WTC11 (cell line): ENCODE measurements at regions not wholly inside any gene's neighbourhood (a gene's known extent, or its start where the extent isn't known, plus 50 kb on each side); places are given as distances from the start of the nearest gene placed in this dataset.

ENCODE experiments used
- ATAC-seq: fragments of 200-7000 bp; cut with Tn5 transposase; 2 replicates; pipeline ENCODE4 v1.10.0; 2021; ENCODE audit warnings: mild to moderate bottlenecking, moderate library complexity
- CTCF ChIA-PET: fragments of 300-600 bp; sonication (Branson Sonifier 250); formaldehyde crosslinking; loops from one replicate; lab custom pipeline; 2021; ENCODE audit warnings: antibody characterized with exemption; lab: Charles Lee
- POLR2A ChIA-PET: fragments of 350-600 bp; sonication (Branson Sonifier 250); formaldehyde crosslinking; loops from one replicate; lab custom pipeline; 2021; ENCODE audit warnings: antibody characterized with exemption; lab: Charles Lee
- DNase-seq: peaks from one replicate; pipeline ENCODE4 v3.0.0; 2021; ENCODE audit warnings: low spot score
- H3K27ac Mint-ChIP-seq: 2 replicates; pipeline ENCODE4 v1.8.0; 2021; ENCODE audit warnings: mixed read lengths
- H3K27me3 Mint-ChIP-seq: 2 replicates; pipeline ENCODE4 v1.8.0; 2021; ENCODE audit warnings: low read depth, mild to moderate bottlenecking, moderate library complexity, mixed read lengths
- H3K36me3 Mint-ChIP-seq: 2 replicates; pipeline ENCODE4 v1.8.0; 2021; ENCODE audit warnings: mixed read lengths
- H3K4me1 Mint-ChIP-seq: 2 replicates; pipeline ENCODE4 v1.8.0; 2022; ENCODE audit warnings: mixed read lengths
- H3K4me3 Mint-ChIP-seq: 2 replicates; pipeline ENCODE4 v1.8.0; 2021; ENCODE audit warnings: mild to moderate bottlenecking, moderate library complexity, mixed read lengths
- H3K9me3 Mint-ChIP-seq: 2 replicates; pipeline ENCODE4 v1.8.0; 2021; ENCODE audit warnings: mixed read lengths
- ESRRA ChIP-seq: sonication (generic); formaldehyde crosslinking; IDR thresholded peaks from 2 replicates; pipeline ENCODE4 v1.8.1; 2022; ENCODE audit warnings: mild to moderate bottlenecking, missing genetic modification reagents, borderline replicate concordance
- GRHL2 ChIP-seq: fragments of 250-450 bp; sonication (Bioruptor Pico); IDR thresholded peaks from 2 replicates; pipeline ENCODE4 v1.8.0; 2022; ENCODE audit warnings: mild to moderate bottlenecking, moderate library complexity; ENCODE audit not compliant: insufficient replicate concordance, severe bottlenecking
- JAZF1 ChIP-seq: fragments of 250-450 bp; sonication (Bioruptor Pico); IDR thresholded peaks from 2 replicates; pipeline ENCODE4 v1.9.0; 2021; ENCODE audit warnings: moderate library complexity, mild to moderate bottlenecking, inconsistent platforms
- KAT7 ChIP-seq: sonication (generic); formaldehyde crosslinking; IDR thresholded peaks from 2 replicates; pipeline ENCODE4 v1.8.1; 2023; ENCODE audit warnings: missing genetic modification reagents, mild to moderate bottlenecking, borderline replicate concordance
- MXD4 ChIP-seq: fragments of 250-450 bp; sonication (Bioruptor Pico); IDR thresholded peaks from 2 replicates; pipeline ENCODE4 v1.8.0; 2021; ENCODE audit warnings: mild to moderate bottlenecking, moderate library complexity, borderline replicate concordance
- NFATC4 ChIP-seq: fragments of 250-450 bp; sonication (Bioruptor Pico); IDR thresholded peaks from 2 replicates; pipeline ENCODE4 v1.9.0; 2021; ENCODE audit warnings: mild to moderate bottlenecking
- NFE2L1 ChIP-seq: sonication (generic); formaldehyde crosslinking; IDR thresholded peaks from 2 replicates; pipeline ENCODE4 v1.8.1; 2023; ENCODE audit warnings: missing genetic modification reagents
- NR1H2 ChIP-seq: sonication (generic); formaldehyde crosslinking; IDR thresholded peaks from 2 replicates; pipeline ENCODE4 v1.9.0; 2021; ENCODE audit warnings: mild to moderate bottlenecking, moderate library complexity, missing genetic modification reagents
- NR3C1 ChIP-seq: sonication (generic); formaldehyde crosslinking; conservative IDR thresholded peaks from 2 replicates; pipeline ENCODE4 v1.8.1; 2023; ENCODE audit warnings: low read depth, mild to moderate bottlenecking, missing genetic modification reagents
- RELA ChIP-seq: sonication (generic); formaldehyde crosslinking; IDR thresholded peaks from 2 replicates; pipeline ENCODE4 v1.8.1; 2022; ENCODE audit warnings: missing genetic modification reagents, mild to moderate bottlenecking, borderline replicate concordance
- RORB ChIP-seq: fragments of 250-450 bp; sonication (Bioruptor Pico); IDR thresholded peaks from 2 replicates; pipeline ENCODE4 v1.9.0; 2021; ENCODE audit warnings: mild to moderate bottlenecking
- SMAD3 ChIP-seq: sonication (generic); formaldehyde crosslinking; IDR thresholded peaks from 2 replicates; pipeline ENCODE4 v1.8.0; 2022; ENCODE audit warnings: missing genetic modification reagents, mild to moderate bottlenecking, borderline replicate concordance
- SMAD4 ChIP-seq: sonication (generic); formaldehyde crosslinking; IDR thresholded peaks from 2 replicates; pipeline ENCODE4 v1.8.0; 2022; ENCODE audit warnings: mild to moderate bottlenecking, missing genetic modification reagents
- SP1 ChIP-seq: sonication (generic); formaldehyde crosslinking; conservative IDR thresholded peaks from 2 replicates; pipeline ENCODE4 v1.8.1; 2022; ENCODE audit warnings: missing genetic modification reagents
- TCF7 ChIP-seq: sonication (generic); formaldehyde crosslinking; IDR thresholded peaks from 2 replicates; pipeline ENCODE4 v1.8.0; 2022; ENCODE audit warnings: mild to moderate bottlenecking, low read depth, missing genetic modification reagents, moderate library complexity
- TP53 ChIP-seq: sonication (generic); formaldehyde crosslinking; IDR thresholded peaks from 2 replicates; pipeline ENCODE4 v1.8.1; 2023; ENCODE audit warnings: mild to moderate bottlenecking, missing genetic modification reagents
- ZNF232 ChIP-seq: sonication (generic); formaldehyde crosslinking; IDR thresholded peaks from 2 replicates; pipeline ENCODE4 v1.8.0; 2022; ENCODE audit warnings: mild to moderate bottlenecking, missing genetic modification reagents
- TF ChIP-seq, protein P1 (sequence below): sonication (generic); formaldehyde crosslinking; IDR thresholded peaks from 2 replicates; pipeline ENCODE4 v1.8.1; 2023; ENCODE audit warnings: mild to moderate bottlenecking, missing genetic modification reagents, borderline replicate concordance
- TF ChIP-seq, protein P2 (sequence below): sonication (generic); formaldehyde crosslinking; IDR thresholded peaks from 2 replicates; pipeline ENCODE4 v1.8.1; 2022; ENCODE audit warnings: mild to moderate bottlenecking, moderate library complexity, missing genetic modification reagents
- TF ChIP-seq, protein P3 (sequence below): sonication (generic); formaldehyde crosslinking; IDR thresholded peaks from 2 replicates; pipeline ENCODE4 v1.8.0; 2022; ENCODE audit warnings: mild to moderate bottlenecking, missing genetic modification reagents
- TF ChIP-seq, protein P4 (sequence below): fragments of 200-600 bp; IDR thresholded peaks from 2 replicates; pipeline ENCODE4 v1.8.0; 2022; ENCODE audit warnings: antibody characterized with exemption
- TF ChIP-seq, protein P5 (sequence below): fragments of 250-450 bp; sonication (Bioruptor Pico); IDR thresholded peaks from 2 replicates; pipeline ENCODE4 v1.9.0; 2021; ENCODE audit warnings: moderate library complexity, mild to moderate bottlenecking, inconsistent platforms, borderline replicate concordance
- TF ChIP-seq, protein P6 (sequence below): sonication (generic); formaldehyde crosslinking; IDR thresholded peaks from 2 replicates; pipeline ENCODE4 v1.8.1; 2022; ENCODE audit warnings: mild to moderate bottlenecking, missing genetic modification reagents, moderate library complexity, borderline replicate concordance
- TF ChIP-seq, protein P7 (sequence below): fragments of 250-450 bp; sonication (Bioruptor Pico); IDR thresholded peaks from 2 replicates; pipeline ENCODE4 v1.8.0; 2021; ENCODE audit warnings: mild to moderate bottlenecking

DNA sequence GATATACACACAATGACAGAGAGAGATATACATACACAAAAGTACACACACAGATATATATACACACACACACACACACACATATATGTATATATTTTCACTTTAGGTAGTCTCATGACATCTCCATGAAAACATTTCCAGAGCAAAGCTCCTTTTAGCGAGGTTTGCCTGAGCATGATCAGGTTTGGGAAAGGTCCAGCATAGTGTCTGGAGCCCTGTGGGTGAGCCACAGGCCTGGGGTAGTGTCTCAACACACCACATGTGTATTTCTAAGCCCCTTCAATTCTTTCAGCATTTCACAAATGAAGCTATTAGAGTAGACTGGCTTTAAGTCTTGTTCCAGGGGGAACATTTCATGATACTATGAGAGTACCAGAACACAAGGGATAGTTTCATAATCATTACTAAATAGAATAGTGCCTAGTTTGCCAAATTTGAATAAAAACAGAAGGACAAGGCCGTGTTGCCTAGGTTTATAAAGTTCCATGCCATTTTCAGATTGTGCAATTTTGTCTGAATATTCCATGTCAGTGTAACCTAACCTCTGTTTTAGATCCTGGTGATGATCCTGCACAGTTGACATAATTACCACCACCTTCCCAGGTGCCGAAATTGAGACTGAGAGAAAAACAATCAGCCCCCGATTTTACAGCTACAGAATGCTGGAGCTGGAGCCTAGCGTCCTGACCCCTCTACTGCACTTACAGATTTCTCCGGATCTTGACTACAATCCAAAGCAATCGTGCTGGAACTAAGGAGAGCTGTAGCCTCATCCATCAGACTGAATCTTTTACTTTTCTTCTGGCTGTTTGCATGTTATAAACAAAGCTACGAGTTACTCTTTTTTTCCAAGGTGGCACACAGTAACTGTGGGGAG lies 332.7 kb downstream of the CYRIA start:
- ATAC-seq, result no peak
- H3K36me3 Mint-ChIP-seq, result no peaks in the 10 kb centered on the region
- peaks cover 12% of the 10 kb centered on the region for H3K27me3 Mint-ChIP-seq
- CTCF ChIA-PET, result interaction anchor here (0.6 to 0.9 kb wide), 3 partner anchors 12 to 298 kb away, joined by 3 to 4 read pairs (median 3); no protein-coding TSS in a partner anchor
- H3K4me1 Mint-ChIP-seq, result peaks cover 46% of the 10 kb centered on the region
- H3K27ac Mint-ChIP-seq, result no peak overlapping the region
- H3K4me3 Mint-ChIP-seq, result no peak overlapping the region
- TF ChIP-seq, protein P1, sequence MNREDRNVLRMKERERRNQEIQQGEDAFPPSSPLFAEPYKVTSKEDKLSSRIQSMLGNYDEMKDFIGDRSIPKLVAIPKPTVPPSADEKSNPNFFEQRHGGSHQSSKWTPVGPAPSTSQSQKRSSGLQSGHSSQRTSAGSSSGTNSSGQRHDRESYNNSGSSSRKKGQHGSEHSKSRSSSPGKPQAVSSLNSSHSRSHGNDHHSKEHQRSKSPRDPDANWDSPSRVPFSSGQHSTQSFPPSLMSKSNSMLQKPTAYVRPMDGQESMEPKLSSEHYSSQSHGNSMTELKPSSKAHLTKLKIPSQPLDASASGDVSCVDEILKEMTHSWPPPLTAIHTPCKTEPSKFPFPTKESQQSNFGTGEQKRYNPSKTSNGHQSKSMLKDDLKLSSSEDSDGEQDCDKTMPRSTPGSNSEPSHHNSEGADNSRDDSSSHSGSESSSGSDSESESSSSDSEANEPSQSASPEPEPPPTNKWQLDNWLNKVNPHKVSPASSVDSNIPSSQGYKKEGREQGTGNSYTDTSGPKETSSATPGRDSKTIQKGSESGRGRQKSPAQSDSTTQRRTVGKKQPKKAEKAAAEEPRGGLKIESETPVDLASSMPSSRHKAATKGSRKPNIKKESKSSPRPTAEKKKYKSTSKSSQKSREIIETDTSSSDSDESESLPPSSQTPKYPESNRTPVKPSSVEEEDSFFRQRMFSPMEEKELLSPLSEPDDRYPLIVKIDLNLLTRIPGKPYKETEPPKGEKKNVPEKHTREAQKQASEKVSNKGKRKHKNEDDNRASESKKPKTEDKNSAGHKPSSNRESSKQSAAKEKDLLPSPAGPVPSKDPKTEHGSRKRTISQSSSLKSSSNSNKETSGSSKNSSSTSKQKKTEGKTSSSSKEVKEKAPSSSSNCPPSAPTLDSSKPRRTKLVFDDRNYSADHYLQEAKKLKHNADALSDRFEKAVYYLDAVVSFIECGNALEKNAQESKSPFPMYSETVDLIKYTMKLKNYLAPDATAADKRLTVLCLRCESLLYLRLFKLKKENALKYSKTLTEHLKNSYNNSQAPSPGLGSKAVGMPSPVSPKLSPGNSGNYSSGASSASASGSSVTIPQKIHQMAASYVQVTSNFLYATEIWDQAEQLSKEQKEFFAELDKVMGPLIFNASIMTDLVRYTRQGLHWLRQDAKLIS (CRISPR knock-in tag), result no peak
- TF ChIP-seq ESRRA (CRISPR knock-in tag) (no peak), SMAD3 (CRISPR knock-in tag) (no peak), SP1 (CRISPR knock-in tag) (no peak), NFE2L1 (CRISPR knock-in tag) (no peak), GRHL2 (CRISPR knock-in tag) (no peak), RELA (no peak), NR1H2 (CRISPR knock-in tag) (no peak)
- TF ChIP-seq, protein P2, sequence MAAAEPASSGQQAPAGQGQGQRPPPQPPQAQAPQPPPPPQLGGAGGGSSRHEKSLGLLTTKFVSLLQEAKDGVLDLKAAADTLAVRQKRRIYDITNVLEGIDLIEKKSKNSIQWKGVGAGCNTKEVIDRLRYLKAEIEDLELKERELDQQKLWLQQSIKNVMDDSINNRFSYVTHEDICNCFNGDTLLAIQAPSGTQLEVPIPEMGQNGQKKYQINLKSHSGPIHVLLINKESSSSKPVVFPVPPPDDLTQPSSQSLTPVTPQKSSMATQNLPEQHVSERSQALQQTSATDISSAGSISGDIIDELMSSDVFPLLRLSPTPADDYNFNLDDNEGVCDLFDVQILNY (CRISPR knock-in tag), result no peak
- TF ChIP-seq, protein P3, sequence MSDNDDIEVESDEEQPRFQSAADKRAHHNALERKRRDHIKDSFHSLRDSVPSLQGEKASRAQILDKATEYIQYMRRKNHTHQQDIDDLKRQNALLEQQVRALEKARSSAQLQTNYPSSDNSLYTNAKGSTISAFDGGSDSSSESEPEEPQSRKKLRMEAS, result no peak
- TF ChIP-seq, all 79 proteins: peak for 0
- DNase-seq, result no peak
- H3K9me3 Mint-ChIP-seq, result no peaks in the 10 kb centered on the region
- POLR2A ChIA-PET, result no interaction called here

DNA sequence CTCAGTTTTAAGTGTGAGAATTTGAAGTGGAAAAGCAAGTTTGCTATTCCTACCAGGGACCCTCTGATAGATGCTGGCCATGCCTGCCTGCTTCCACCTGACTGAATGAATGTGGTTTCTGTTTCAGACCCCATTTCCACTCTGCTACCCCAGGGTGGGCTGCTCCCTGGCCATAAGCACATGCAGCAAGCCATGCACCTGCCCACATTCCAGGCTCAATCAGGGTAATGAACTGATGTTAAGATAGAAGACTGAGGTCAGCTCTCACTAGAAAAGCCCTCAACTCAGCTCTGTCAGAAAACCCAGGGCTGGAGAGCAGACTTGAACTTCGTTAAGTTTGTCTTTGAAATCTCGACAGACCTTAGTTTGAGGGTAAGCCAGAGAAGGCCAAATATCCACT lies 333.9 kb downstream of the CYRIA start:
- H3K4me3 Mint-ChIP-seq, result no peak overlapping the region
- H3K27me3 Mint-ChIP-seq, result peaks cover 15% of the 10 kb centered on the region
- no peak overlapping the region for H3K27ac Mint-ChIP-seq
- POLR2A ChIA-PET, result no interaction called here
- ATAC-seq, result no peak
- CTCF ChIA-PET, result interaction anchor here (0.9 kb wide), 1 partner anchor 297 kb away, joined by 3 read pairs; no protein-coding TSS in a partner anchor
- H3K9me3 Mint-ChIP-seq, result no peaks in the 10 kb centered on the region
- H3K4me1 Mint-ChIP-seq, result peaks cover 53% of the 10 kb centered on the region
- no peaks in the 10 kb centered on the region for H3K36me3 Mint-ChIP-seq
- TF ChIP-seq RORB (no peak), SMAD4 (CRISPR knock-in tag) (no peak), ZNF232 (CRISPR knock-in tag) (no peak), NFATC4 (CRISPR knock-in tag) (no peak), KAT7 (CRISPR knock-in tag) (no peak), NR3C1 (CRISPR knock-in tag) (no peak), JAZF1 (CRISPR knock-in tag) (no peak), TCF7 (CRISPR knock-in tag) (no peak), MXD4 (CRISPR knock-in tag) (no peak), TP53 (CRISPR knock-in tag) (no peak)
- TF ChIP-seq, protein P4, sequence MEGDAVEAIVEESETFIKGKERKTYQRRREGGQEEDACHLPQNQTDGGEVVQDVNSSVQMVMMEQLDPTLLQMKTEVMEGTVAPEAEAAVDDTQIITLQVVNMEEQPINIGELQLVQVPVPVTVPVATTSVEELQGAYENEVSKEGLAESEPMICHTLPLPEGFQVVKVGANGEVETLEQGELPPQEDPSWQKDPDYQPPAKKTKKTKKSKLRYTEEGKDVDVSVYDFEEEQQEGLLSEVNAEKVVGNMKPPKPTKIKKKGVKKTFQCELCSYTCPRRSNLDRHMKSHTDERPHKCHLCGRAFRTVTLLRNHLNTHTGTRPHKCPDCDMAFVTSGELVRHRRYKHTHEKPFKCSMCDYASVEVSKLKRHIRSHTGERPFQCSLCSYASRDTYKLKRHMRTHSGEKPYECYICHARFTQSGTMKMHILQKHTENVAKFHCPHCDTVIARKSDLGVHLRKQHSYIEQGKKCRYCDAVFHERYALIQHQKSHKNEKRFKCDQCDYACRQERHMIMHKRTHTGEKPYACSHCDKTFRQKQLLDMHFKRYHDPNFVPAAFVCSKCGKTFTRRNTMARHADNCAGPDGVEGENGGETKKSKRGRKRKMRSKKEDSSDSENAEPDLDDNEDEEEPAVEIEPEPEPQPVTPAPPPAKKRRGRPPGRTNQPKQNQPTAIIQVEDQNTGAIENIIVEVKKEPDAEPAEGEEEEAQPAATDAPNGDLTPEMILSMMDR, result no peak
- TF ChIP-seq, protein P5, sequence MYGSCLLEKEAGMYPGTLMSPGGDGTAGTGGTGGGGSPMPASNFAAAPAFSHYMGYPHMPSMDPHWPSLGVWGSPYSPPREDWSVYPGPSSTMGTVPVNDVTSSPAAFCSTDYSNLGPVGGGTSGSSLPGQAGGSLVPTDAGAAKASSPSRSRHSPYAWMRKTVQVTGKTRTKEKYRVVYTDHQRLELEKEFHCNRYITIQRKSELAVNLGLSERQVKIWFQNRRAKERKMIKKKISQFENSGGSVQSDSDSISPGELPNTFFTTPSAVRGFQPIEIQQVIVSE, result no peak
- TF ChIP-seq, protein P2 (CRISPR knock-in tag), result no peak
- TF ChIP-seq, protein P6, sequence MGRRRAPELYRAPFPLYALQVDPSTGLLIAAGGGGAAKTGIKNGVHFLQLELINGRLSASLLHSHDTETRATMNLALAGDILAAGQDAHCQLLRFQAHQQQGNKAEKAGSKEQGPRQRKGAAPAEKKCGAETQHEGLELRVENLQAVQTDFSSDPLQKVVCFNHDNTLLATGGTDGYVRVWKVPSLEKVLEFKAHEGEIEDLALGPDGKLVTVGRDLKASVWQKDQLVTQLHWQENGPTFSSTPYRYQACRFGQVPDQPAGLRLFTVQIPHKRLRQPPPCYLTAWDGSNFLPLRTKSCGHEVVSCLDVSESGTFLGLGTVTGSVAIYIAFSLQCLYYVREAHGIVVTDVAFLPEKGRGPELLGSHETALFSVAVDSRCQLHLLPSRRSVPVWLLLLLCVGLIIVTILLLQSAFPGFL, result no peak
- TF ChIP-seq, protein P7, sequence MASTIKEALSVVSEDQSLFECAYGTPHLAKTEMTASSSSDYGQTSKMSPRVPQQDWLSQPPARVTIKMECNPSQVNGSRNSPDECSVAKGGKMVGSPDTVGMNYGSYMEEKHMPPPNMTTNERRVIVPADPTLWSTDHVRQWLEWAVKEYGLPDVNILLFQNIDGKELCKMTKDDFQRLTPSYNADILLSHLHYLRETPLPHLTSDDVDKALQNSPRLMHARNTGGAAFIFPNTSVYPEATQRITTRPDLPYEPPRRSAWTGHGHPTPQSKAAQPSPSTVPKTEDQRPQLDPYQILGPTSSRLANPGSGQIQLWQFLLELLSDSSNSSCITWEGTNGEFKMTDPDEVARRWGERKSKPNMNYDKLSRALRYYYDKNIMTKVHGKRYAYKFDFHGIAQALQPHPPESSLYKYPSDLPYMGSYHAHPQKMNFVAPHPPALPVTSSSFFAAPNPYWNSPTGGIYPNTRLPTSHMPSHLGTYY (CRISPR knock-in tag), result no peak
- no peak for DNase-seq
